SJCRH30 (cell line): ENCODE measurements at regions not wholly inside any gene's neighbourhood (a gene's known extent, or its start where the extent isn't known, plus 50 kb on each side); places are given as distances from the start of the nearest gene placed in this dataset.

Experiments used
- DNase-seq, 2 experiments: peaks; one replicate each; pipeline ENCODE4 v3.0.0-alpha.2; 2015 to 2020
- H3K27ac ChIP-seq: fragments of 250-450 bp; sonication (Bioruptor Pico); 2 replicates; pipeline ENCODE4 v1.5.1; 2020; ENCODE audit warnings: mild to moderate bottlenecking, moderate library complexity
- H3K27me3 ChIP-seq: fragments of 250-450 bp; sonication (Bioruptor Pico); 2 replicates; pipeline ENCODE4 v1.5.1; 2020; ENCODE audit warnings: mild to moderate bottlenecking, moderate library complexity
- H3K36me3 ChIP-seq: fragments of 250-450 bp; sonication (Bioruptor Pico); 2 replicates; pipeline ENCODE4 v1.5.1; 2020; ENCODE audit warnings: mild to moderate bottlenecking, moderate library complexity
- H3K4me1 ChIP-seq: fragments of 250-450 bp; sonication (Bioruptor Pico); 2 replicates; pipeline ENCODE4 v1.5.1; 2020; ENCODE audit warnings: mild to moderate bottlenecking, moderate library complexity
- H3K4me3 ChIP-seq: fragments of 250-450 bp; sonication (Bioruptor Pico); 2 replicates; pipeline ENCODE4 v1.5.1; 2020; ENCODE audit warnings: mild to moderate bottlenecking, moderate library complexity
- H3K9me3 ChIP-seq: fragments of 250-450 bp; sonication (Bioruptor Pico); replicated peaks from 2 replicates; pipeline ENCODE4 v1.5.1; 2020; ENCODE audit warnings: mild to moderate bottlenecking, moderate library complexity

DNA sequence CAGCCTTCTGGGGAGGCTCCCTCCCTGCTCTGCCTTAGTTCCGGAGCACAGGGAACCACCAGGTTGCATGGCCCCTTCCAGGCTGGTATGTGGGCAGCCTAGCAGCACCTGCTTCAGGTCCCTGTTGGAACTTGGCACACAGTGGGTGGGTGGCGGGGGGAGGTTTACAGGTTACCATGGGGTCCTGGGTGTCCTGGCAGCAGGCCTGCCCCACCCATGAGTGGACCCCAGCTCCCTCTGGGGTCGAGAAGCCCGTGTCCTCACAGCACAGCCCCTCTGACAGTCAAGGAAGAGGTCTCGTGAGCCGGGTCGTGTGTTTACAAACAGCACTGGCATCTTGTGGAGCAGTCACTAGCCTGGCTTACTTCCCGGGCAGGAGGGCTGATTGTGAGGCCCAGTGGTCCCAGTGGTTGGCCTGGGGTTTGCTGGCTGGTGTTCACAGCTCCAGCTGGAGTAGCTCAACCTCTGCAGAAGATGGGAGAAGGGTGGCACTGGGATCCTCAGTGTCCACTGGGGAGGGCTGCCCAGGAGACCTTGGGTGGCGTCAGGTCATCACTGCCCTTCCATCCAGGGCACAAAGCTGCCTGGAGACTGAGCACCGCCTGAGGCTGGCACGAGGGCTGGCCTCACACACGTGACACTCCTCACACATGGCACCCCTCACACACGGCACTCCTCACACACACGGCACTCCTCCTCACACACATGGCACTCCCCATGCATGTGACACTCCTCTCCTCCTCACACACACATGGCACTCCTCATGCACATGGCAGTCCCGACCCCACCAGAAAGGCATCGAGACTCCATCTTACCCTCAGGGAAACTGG lies 100.9 kb downstream of the RIPK4 start:
- Histone ChIP-seq H3K27ac (no peak overlapping the region), H3K27me3 (no peaks in the 10 kb centered on the region; the same call in 1 of the 2 replicates)
- DNase-seq: no peak

DNA sequence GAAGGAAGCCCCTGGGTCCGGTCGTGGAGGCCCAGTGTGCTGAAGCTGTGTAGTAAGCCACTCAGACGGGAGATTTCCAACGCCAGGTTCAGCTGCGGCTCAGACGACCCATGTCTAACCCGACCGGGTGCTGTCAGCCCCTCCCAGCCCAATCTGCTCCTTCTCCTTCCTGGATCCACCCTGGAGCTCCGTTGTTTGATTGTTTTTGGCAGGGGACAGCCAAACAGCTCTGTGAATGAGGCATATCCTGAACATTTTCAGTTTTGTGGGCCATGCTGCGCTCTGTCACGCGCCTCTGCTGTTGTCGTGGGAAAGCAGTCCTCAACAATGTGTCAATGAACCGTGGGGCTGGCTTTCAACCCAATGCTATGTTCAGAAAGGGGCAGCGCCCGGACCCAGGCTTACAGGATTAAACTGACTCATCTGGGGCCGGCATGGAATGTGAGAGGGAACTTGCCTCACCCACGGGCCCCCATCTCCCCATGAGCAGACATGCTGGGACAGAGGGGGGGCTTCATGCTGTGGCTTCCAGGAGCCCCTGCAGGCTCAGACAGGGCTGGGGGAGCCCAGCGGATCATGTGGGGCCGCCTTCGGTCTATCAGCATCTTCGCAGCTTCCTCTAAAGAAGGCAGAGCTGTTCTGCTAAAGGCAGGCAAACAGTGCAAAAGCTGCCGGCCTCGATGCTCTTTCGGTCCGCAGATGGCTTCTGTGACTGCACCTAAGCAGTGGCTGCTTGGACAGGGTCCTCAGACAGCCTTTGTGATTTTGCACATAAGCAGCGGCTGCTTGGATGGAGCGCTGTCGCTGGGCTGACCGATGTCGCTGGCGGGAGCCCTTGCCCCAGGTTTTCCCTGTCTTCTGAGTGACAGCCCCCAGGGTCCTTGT lies 101.7 kb downstream of the RIPK4 start:
- no peak for DNase-seq
- no peaks in the 10 kb centered on the region for H3K4me1 ChIP-seq

More for the DNA sequence above, 100.9 kb downstream of the RIPK4 start:
- Histone ChIP-seq H3K4me3 (no peak overlapping the region), H3K36me3 (no peaks in the 10 kb centered on the region), H3K4me1 (no peaks in the 10 kb centered on the region), H3K9me3 (no peaks in the 10 kb centered on the region)

DNA sequence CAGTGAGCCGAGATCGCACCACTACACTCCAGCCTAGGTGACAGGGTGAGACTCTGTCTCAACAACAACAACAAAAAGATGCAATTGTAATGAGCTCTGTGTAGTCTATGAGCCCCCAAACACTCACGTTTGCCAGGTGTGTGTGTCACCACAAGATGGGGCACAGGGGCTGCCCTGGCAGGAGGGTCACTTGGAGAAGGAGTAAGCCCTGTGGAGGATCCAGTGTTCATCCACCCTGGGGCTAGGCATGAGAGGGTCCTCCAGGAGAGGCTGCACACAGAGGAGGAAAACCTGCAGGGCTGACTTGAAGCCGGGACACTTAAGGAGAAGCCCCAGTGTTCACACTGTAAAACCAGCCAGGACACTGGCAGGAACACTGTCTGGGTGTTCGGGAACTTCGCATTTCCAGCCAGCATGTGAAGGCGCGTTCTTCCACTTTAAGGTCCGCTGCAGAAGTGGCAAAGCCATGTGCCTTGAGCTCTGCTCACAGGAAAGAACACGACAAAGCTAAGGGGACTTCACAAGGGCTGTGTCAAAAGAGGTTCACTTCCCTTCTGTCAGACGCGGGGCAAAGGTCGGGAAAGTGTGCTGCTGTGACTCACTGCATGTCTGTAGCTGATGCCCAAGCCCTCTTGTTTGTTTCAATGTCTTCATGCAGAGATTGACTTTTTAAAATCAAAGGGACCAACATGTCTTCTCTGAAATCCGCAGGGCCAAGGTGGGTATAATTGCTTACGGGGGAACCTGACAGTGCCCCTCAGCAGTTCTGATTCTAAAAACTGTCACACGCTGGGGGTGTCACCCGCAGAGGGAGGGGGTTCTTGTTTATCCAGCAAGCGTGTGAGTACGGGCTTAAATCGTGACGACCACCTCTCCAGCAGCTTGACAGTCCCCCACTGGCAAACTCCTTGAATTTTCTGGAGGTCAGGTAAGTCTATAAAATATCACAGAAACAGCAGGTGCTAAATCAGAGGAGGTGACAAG lies 102.8 kb downstream of the RIPK4 start:
- no peak for DNase-seq
- H3K9me3 ChIP-seq: no peaks in the 10 kb centered on the region
- no peaks in the 10 kb centered on the region; the same call in 1 of the 2 replicates for H3K27me3 ChIP-seq
- no peaks in the 10 kb centered on the region for H3K4me1 ChIP-seq
- H3K4me3 ChIP-seq: no peak overlapping the region
- no peak overlapping the region for H3K27ac ChIP-seq
- no peaks in the 10 kb centered on the region for H3K36me3 ChIP-seq

More for the DNA sequence above, 101.7 kb downstream of the RIPK4 start:
- Histone ChIP-seq H3K9me3 (no peaks in the 10 kb centered on the region), H3K27me3 (no peaks in the 10 kb centered on the region; the same call in 1 of the 2 replicates), H3K4me3 (no peak overlapping the region), H3K27ac (no peak overlapping the region), H3K36me3 (no peaks in the 10 kb centered on the region)

DNA sequence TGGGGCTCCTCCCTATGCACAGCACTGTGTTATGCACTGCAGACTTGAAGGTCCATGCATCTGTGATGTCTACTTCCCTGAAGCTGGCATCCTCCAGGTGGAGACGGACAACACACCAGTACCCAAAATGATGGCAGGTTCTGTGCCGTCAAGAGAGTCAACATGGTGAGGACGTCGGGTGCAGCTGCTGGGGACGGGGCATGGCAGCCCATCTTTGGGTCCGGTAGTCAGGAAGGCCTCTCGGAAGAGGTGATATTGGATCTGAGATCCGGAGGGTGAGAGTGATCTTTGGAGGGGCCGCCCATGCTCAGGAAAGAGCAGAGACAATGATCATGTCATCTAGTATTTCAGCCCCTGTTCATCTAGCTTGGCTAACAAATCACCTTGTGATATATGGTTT lies 104.1 kb downstream of the RIPK4 start:
- no peak overlapping the region for H3K4me3 ChIP-seq
- no peaks in the 10 kb centered on the region for H3K4me1 ChIP-seq
- H3K9me3 ChIP-seq: no peaks in the 10 kb centered on the region
- no peak overlapping the region for H3K27ac ChIP-seq
- no peaks in the 10 kb centered on the region; the same call in 1 of the 2 replicates for H3K27me3 ChIP-seq
- no peak for DNase-seq
- no peaks in the 10 kb centered on the region for H3K36me3 ChIP-seq

DNA sequence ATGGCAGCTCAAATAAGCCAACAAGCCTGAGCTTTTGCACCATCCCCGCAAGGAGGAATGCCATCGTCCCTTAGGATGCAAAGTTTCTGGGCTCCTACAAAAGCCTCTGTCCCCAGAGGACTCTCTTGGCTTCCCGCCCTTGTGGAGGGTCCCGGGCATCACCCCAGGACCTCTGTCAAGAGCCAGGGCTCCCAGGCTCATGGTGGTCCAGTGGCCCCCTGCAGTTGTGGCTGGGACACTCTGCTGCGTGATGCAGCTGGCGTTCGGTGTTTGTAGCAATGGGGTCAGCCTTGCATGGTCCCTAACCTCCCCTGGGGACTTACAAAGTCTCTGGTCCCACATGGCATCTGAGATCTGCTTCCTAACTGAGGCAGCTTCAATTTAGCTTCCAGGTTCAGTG lies 104.7 kb downstream of the RIPK4 start:
- Histone ChIP-seq H3K9me3 (no peaks in the 10 kb centered on the region), H3K36me3 (no peaks in the 10 kb centered on the region), H3K27ac (no peak overlapping the region), H3K4me1 (no peaks in the 10 kb centered on the region), H3K4me3 (no peak overlapping the region), H3K27me3 (no peaks in the 10 kb centered on the region; the same call in 1 of the 2 replicates)
- no peak for DNase-seq

DNA sequence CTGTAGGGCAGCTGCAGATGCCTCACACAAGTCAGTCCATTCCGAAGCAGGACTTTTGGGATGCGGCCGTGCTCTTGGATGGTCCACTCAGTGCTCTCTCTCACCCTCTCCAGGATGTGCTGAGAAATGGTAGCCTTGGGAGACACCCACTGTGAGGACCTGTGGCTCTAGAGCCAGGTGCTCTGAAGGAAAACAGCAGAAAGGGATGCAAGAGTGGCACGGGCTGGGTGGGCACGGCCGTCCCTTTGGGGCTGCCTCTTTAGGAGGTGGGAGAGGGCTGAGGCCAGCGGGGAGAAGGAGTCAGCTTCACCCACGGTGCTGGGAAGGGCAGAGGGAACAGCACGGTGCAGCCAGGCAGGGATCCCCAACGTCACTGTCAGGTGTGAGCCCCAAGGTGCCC lies 106.1 kb downstream of the RIPK4 start:
- no peak overlapping the region for H3K4me3 ChIP-seq
- no peaks in the 10 kb centered on the region for H3K9me3 ChIP-seq
- H3K27me3 ChIP-seq: no peaks in the 10 kb centered on the region; the same call in 1 of the 2 replicates
- H3K27ac ChIP-seq: no peak overlapping the region
- H3K4me1 ChIP-seq: no peaks in the 10 kb centered on the region
- H3K36me3 ChIP-seq: no peaks in the 10 kb centered on the region
- DNase-seq: no peak

DNA sequence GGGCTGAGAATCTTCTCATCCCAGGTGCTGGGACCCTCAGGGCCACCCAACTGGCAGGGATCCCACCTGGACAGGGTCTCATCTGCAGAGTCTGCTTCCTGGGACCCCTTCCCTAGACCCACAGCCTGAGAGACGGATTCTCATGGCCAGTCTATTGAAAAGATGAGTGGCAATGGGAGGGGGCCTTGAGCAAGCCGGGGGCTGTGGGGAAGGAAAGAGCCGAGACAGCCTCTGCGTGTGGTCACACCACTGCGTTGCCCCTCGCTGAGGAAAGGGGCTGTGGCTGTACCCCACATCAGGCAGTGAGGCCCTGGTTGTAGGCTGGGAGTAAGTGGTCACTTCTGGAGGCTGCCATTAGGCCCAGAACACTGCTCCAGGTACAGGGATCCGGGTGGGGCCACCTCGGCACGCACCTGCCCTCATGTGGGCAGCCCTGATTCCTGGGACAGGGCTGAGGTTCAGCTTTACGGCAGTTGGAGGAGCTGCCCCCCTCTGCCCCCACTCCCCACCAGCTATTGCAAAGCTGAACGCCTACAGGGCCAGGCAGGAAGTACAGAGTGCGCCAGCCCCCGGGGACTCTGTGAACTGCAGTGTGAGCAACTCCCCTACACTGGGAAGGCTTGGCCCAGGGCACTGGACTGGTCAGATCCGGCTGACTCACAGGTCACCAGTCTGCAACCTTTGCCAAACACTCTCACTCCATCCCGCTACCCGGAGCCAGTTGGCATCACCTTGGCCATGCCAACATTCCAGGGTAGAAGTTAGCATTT lies 106.9 kb downstream of the RIPK4 start:
- Histone ChIP-seq H3K4me3 (no peak overlapping the region), H3K9me3 (no peaks in the 10 kb centered on the region), H3K36me3 (no peaks in the 10 kb centered on the region), H3K27me3 (no peaks in the 10 kb centered on the region; the same call in 1 of the 2 replicates), H3K27ac (no peak overlapping the region), H3K4me1 (no peaks in the 10 kb centered on the region)
- no peak for DNase-seq

DNA sequence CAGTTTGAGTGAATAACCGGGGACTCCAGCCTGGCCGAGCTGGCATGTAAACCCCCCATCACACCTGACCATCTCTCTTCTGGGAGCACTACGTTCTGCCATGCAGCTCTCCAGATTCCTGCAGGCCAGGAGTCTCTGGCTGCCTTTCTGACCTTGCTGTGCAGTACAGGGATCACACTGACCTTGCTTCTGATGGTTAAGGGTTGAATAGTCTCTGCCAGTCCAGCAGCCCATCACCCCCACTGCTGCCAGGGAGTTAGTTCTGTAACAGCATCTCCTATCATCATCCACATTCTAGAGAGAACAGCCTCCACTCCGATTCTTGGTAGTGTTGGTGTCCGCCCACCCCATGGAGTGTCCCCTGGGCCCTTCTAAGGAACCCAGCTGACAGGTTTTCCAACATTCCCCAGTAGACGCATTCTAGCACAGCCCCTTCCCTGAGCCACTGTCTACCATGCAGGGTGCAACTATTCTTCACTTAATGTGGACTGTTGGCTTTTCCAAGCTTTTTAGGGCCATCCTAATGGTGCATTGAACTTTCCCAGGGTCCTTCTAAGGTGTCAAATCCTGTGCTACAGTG lies 109.8 kb downstream of the RIPK4 start:
- Histone ChIP-seq H3K27me3 (no peaks in the 10 kb centered on the region), H3K9me3 (no peaks in the 10 kb centered on the region), H3K27ac (no peak overlapping the region), H3K4me1 (no peaks in the 10 kb centered on the region), H3K36me3 (no peaks in the 10 kb centered on the region), H3K4me3 (no peak overlapping the region)
- no peak for DNase-seq

DNA sequence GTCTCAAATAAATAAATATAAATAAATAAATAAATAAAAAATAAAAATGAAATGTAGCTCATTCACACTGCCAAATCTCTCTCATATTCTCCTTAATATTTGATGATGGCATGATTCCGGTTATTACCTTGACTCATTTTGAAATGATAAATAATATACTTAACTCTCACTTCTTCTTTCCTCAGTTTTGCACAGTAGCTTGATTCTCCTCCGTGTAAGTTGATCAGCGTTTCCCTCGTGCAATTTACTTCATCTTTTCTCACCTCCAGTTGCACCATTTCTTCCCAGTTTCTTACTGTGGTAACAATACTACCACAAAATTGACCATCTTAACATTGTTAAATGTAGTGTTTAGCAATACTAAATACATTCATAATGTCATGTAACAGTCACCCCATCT lies 111.6 kb downstream of the RIPK4 start:
- DNase-seq: no peak
- Histone ChIP-seq H3K9me3 (no peaks in the 10 kb centered on the region), H3K4me1 (no peaks in the 10 kb centered on the region), H3K27me3 (no peaks in the 10 kb centered on the region), H3K36me3 (no peaks in the 10 kb centered on the region), H3K4me3 (no peak overlapping the region), H3K27ac (no peak overlapping the region)

DNA sequence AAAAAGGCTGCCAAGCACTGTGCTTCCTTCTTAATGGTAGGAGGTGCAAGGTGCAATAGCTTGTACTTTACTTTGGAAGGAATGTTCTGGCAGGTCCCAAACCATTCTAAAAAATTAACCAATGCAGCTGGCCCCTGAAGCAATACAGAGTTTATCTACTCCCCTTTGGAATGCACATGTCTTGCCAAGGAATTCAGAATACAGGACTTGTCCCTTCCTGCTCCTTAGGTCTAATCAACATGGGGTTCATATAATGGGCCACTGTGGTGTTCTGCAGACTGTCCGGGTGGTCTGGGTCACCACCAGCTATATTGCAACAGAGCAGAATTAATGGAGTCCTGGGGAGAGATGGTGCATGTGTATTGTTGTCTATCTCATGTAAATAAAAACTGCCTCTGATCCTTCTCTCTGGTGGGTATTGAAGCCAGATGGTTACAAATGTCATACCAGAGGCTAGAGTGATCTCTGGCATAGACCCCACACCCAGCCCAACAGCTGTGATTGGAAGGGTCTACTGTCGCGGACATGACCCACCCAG lies 112.8 kb downstream of the RIPK4 start:
- no peak for DNase-seq
- no peaks in the 10 kb centered on the region for H3K4me1 ChIP-seq
- no peaks in the 10 kb centered on the region for H3K36me3 ChIP-seq
- H3K9me3 ChIP-seq: no peaks in the 10 kb centered on the region
- no peak overlapping the region for H3K4me3 ChIP-seq
- H3K27ac ChIP-seq: no peak overlapping the region
- H3K27me3 ChIP-seq: no peaks in the 10 kb centered on the region

DNA sequence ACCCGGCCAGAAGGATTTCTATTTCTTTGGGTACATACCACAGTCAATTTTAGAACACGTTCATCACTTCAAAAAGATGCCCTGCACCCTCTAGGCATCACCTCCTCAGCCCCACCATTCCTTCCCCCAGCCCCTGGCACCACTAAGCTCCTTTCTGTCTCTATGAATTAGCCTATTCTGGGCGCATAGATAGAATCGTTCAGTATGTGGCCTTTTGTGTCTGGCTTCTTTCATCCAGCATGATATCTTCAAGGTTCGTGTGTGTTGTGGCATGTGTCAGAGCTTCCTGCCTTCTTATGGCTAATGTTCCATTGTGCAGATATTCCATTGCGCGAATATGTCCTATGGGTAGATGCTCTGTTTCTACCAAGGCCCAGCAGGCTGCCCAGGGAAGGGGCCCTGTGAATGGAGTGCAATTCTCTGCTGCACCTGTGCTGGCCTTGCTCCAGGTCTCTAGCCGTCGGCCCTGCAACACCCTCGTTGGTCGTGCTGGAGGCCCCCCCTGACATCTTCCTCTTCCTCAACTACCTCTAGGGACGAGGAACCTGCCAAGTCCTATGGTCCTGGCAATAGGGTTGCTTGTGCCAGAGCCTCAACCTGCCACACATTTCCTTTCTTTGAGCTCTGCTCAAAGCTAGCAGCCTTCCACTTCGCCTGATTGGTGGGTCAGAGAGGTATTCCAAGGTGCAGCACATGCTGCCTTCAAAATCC lies 113.5 kb downstream of the RIPK4 start:
- H3K27ac ChIP-seq: no peak overlapping the region
- no peaks in the 10 kb centered on the region for H3K9me3 ChIP-seq
- no peaks in the 10 kb centered on the region for H3K4me1 ChIP-seq
- H3K36me3 ChIP-seq: no peaks in the 10 kb centered on the region
- DNase-seq: no peak
- no peak overlapping the region for H3K4me3 ChIP-seq
- H3K27me3 ChIP-seq: no peaks in the 10 kb centered on the region

DNA sequence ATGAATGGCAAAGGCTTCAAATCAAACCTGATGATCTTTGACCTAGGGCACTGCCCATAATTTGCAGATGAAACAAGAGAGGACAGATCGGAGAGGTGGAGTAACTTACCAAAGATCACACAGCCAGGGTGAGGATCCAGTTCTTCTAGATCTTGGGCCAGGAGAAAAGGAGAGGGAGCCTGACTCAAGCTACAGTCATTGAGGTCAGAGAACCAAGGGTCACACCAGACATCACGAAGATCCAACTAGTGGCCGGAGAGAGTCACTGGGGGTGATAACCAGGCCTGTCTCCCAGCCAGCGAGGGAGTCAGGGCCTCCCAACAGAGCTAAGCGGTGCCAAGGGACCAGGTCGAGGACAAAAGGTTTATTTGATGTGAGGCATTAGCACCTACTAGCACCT lies 115.0 kb downstream of the RIPK4 start:
- H3K9me3 ChIP-seq: no peaks in the 10 kb centered on the region
- no peak overlapping the region for H3K4me3 ChIP-seq
- no peaks in the 10 kb centered on the region for H3K4me1 ChIP-seq
- no peaks in the 10 kb centered on the region for H3K36me3 ChIP-seq
- no peak for DNase-seq
- H3K27me3 ChIP-seq: no peaks in the 10 kb centered on the region
- H3K27ac ChIP-seq: no peak overlapping the region

DNA sequence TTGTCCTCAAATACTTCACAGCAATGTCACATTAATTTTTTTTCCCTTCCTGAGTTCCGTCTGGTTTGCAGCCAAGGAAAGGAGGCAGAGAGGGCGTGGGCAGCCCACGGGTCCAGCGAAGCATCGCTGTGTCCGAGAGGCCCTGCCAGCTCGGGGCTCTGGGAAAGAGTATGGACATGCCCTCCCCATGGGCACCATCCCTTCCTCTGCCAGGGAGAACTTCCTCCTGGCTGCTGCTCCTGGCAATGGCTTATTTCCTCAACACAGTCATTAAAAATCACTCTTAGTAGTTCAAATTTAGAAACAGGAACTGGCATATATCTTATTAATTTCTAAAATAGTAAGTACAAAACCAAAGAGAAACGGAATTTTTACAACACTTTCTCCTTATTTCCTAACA lies 115.4 kb downstream of the RIPK4 start:
- H3K27me3 ChIP-seq: no peaks in the 10 kb centered on the region
- no peaks in the 10 kb centered on the region for H3K36me3 ChIP-seq
- no peak for DNase-seq
- H3K9me3 ChIP-seq: no peaks in the 10 kb centered on the region
- no peaks in the 10 kb centered on the region for H3K4me1 ChIP-seq
- H3K27ac ChIP-seq: no peak overlapping the region
- no peak overlapping the region for H3K4me3 ChIP-seq
